Right cardiac atrium (tissue), 5 donors: ENCODE measurements at regions not wholly inside any gene's neighbourhood (a gene's known extent, or its start where the extent isn't known, plus 50 kb on each side); places are given as distances from the start of the nearest gene placed in this dataset.

ENCODE experiments used
- ATAC-seq, 2 donors: fragments of 200-7000 bp; cut with Tn5 transposase; one replicate each; pipeline versions ENCODE4 v1.8.0 to v1.9.1; 2020; ENCODE audit warnings: moderate library complexity in 2 of 2, mild to moderate bottlenecking in 1 of 2
- DNase-seq, 3 donors: peaks; one replicate each; pipeline ENCODE4 v3.0.0-alpha.2; 2020
- H3K27ac ChIP-seq: one replicate; pipeline ENCODE4 v1.5.1; 2013; ENCODE audit warnings: mild to moderate bottlenecking, low read length, control low read depth, moderate library complexity
- H3K27me3 ChIP-seq: one replicate; pipeline ENCODE4 v1.6.1; 2013; ENCODE audit not compliant: control insufficient read depth, insufficient read depth
- H3K4me1 ChIP-seq: one replicate; pipeline ENCODE4 v1.6.1; 2013; ENCODE audit warnings: low read length; ENCODE audit not compliant: control insufficient read depth, insufficient read depth
- H3K4me3 ChIP-seq: one replicate; pipeline ENCODE4 v1.5.1; 2013; ENCODE audit warnings: low read length, control low read depth
- H3K9me3 ChIP-seq: one replicate; pipeline ENCODE4 v1.6.1; 2013; ENCODE audit warnings: low read length; ENCODE audit not compliant: control insufficient read depth
- WGBS: extraction: QIAGEN DNeasy Blood & Tissue Kit; methylation state at CpG from one replicate; pipeline ENCODE4 v1.1.7; 2013; 5-methylcytosine and 5-hydroxymethylcytosine counted together
- intact Hi-C, 4 donors: fragments of 100-400 bp; cut with DNase I; formaldehyde crosslinking; loops; one replicate each; pipeline versions ENCODE4 v1.11.0 to v1.14.0; 2022 to 2023
- donor health status: healthy with polysubstance abuse.
- donor health status: DM: no; HTN: yes; CAD: no.
- donor health status: DM: no; HTN: no; CAD: no.
- donor health status: DM: no; HTN: yes; CAD: no; lungs with severe emphysema.
- donor health status: DM: yes; HTN: yes; CAD: no.

DNA sequence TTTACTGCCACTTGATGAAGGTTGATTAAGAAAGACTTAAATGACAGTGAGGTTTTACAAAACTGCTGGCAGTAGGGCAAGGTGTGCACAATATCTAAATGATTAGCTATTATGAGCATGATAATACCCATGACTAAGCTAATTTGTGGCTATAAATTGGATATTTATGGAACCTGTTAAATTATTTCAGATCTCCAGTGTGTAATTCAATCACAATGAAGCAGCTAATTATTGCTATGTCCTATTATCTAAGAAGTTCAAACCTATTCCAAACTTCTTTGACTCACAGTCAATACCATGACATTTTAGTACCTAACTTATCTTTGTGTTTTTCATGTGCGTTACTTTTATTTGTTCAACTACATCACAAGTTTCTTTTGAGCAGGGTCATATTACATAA is 253.8 kb upstream of the MMADHC start:
- intact Hi-C loops: no loop called here
- ATAC-seq (no peak), DNase-seq (no peak)
- Histone ChIP-seq H3K4me3 (no peak overlapping the region), H3K27ac (no peak overlapping the region), H3K27me3 (no peaks in the 10 kb centered on the region), H3K9me3 (no peaks in the 10 kb centered on the region), H3K4me1 (no peaks in the 10 kb centered on the region)
- WGBS: 78% methylated on average over 1 of the region's 1 CpG

DNA sequence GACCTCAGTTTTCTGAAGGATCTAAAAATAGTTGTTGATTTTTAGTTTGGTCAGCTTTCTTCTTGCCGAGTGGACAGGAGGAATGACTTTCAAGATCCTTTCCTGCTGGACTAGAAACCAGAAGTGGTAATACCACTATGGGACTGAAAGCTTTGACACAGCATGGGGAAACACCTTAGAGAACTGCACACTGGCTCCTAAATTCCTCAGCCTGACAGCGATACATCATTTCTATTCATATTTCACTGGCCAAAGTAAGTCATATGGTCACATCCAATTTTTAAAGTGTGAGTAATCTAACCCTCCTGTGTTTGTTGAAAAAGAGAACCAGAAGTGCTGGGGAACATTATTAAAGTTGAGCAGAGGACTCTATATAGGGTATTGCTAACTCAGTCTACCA is 244.7 kb upstream of the MMADHC start:
- Histone ChIP-seq H3K9me3 (no peaks in the 10 kb centered on the region), H3K27ac (no peak overlapping the region), H3K4me3 (no peak overlapping the region), H3K27me3 (no peaks in the 10 kb centered on the region), H3K4me1 (no peaks in the 10 kb centered on the region)
- DNase-seq (no peak), ATAC-seq (no peak)
- 81% methylated on average over 2 of the region's 2 CpGs for WGBS
- intact Hi-C loops: no loop called here

DNA sequence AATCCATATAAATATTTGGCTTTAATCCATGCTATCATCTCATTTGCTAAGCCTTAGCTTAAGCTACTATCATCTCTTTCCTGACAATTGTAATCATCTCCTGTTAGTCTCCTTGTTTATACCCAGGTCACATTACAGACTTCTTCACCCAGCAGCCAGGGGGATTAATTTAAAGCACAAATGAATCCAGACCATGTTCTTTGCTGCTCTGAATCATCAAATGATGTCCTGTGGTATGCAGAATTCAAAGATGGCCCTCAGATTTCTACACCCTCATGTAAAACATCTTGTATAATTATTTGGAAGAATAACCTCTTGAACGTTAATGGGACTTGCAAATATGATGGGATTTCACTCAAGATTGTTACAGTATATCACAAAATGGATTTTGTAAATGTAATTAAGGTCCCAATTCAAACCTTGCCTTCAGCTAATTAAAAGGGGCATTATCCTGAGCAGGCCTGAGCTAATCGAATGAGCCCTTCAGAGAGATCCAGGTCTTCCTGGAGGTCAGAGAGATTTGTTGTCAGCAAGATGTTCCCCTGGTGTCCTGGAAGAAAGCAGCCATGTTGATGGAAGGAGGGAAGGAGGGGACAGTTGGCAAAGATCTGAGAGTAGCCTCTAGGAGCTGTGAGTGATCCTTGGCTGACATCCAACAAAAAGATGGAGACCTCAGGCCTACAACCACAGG is 241.1 kb upstream of the MMADHC start:
- Histone ChIP-seq H3K4me1 (no peaks in the 10 kb centered on the region), H3K9me3 (no peaks in the 10 kb centered on the region), H3K27ac (no peak overlapping the region), H3K27me3 (no peaks in the 10 kb centered on the region), H3K4me3 (no peak overlapping the region)
- ATAC-seq (no peak), DNase-seq (no peak)
- intact Hi-C loops: no loop called here
- 95% methylated on average over 2 of the region's 2 CpGs for WGBS

DNA sequence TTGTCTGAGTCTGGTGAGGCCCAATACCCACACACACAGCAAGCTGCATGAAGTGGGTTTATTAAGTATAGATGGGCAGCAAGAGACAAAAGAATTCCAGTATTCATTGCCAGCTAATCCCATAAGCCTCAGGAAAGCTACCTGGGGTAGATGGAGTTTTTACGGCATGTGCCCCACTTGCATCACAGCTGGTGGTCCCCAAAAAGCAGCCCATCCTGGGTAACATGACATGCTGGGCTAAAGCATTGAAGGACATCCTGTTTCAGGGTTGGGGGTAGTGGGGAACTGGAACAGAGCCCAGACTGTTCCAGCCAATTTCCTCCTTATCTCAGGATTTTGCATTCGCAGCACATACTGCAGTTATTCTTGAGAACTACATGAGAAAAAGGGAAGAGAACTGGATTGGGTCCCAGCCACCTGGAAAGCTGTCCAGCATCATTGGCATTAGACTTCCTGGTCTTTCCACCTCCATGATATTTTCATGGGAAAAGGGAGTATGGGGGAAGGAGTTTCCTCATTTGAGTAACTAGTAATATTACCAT is 240.1 kb upstream of the MMADHC start:
- Histone ChIP-seq H3K27ac (no peak overlapping the region), H3K27me3 (no peaks in the 10 kb centered on the region), H3K4me1 (no peaks in the 10 kb centered on the region), H3K9me3 (no peaks in the 10 kb centered on the region), H3K4me3 (no peak overlapping the region)
- 63% methylated on average over 2 of the region's 2 CpGs for WGBS
- DNase-seq (no peak), ATAC-seq (no peak)
- intact Hi-C loops: no loop called here

DNA sequence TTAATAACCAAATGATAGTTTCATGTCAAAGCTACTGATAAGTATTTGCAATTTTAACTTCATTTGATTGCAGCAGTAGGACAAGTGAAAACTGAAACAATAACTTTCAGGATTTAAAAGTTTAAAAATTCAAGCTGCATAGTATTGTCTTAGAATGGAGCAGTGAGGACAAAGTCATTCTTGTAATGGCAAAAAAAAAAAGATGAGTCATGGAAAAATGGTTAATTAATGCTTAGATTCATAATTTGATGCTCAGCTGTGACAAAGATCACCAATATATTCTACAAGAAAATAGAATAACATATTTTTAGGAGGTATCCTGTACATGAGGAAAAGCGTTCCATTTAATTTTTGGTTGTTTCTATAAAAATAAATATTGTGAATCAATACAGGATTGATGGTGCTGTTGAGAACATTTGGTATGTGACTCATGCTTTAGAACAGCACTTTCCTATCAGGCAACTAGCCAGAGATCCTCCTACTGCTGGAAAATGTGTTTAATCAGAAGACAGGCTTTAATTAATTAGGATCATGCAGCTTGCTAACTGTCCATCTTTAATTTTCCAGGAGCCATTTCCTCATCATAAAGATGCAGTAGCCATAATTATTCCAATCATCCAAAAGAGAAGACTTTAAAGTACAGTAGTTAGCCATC is 239.0 kb upstream of the MMADHC start:
- H3K27ac ChIP-seq: no peak overlapping the region
- no peak for DNase-seq
- no peak overlapping the region for H3K4me3 ChIP-seq
- H3K27me3 ChIP-seq: no peaks in the 10 kb centered on the region
- no peaks in the 10 kb centered on the region for H3K4me1 ChIP-seq
- ATAC-seq: no peak
- H3K9me3 ChIP-seq: no peaks in the 10 kb centered on the region
- WGBS: 60% methylated on average over 1 of the region's 1 CpG
- intact Hi-C loops: no loop called here

DNA sequence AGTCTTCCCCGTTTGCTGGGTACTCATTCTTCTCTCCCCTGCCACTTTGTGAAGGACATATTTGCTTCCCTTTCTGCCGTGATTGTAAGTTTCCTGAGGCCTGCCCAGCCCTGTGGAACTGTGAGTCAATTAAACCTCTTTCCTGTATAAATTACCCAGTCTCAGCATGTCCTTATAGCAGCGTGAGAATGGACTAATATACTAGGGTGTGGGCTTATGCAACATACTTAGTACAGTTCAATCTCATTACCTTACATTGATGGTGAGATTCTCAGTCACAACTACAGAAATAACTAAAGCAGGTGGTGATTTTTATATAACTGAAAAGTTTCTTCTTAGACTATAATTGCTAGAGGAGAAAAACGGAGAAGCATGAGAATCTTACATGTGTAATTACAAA is 237.9 kb upstream of the MMADHC start:
- 65% methylated on average over 4 of the region's 4 CpGs for WGBS
- Histone ChIP-seq H3K27ac (no peak overlapping the region), H3K27me3 (no peaks in the 10 kb centered on the region), H3K4me3 (no peak overlapping the region), H3K9me3 (no peaks in the 10 kb centered on the region), H3K4me1 (no peaks in the 10 kb centered on the region)
- DNase-seq (no peak), ATAC-seq (no peak)
- intact Hi-C loops: no loop called here

DNA sequence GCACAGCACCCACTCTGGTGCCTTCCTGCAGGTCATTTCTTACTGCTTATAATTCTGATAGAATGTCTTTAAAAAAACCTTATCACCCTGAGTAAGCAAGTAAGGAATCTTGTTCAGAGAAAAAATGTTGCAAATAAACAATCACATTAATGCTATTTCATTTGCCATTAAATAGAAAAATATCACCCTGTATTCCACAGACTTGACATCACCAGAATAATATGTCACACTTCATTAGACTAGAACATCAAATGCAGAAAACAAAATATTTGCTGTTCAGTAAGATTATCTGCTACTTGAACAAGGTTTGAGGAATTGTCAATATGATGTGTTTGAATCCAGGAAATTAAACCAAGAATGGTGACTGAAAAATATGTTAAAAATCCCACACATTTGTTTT is 236.6 kb upstream of the MMADHC start:
- H3K9me3 ChIP-seq: no peaks in the 10 kb centered on the region
- no peak overlapping the region for H3K4me3 ChIP-seq
- no peak for ATAC-seq
- H3K27me3 ChIP-seq: no peaks in the 10 kb centered on the region
- no peaks in the 10 kb centered on the region for H3K4me1 ChIP-seq
- H3K27ac ChIP-seq: no peak overlapping the region
- no peak for DNase-seq
- intact Hi-C loops: no loop called here

DNA sequence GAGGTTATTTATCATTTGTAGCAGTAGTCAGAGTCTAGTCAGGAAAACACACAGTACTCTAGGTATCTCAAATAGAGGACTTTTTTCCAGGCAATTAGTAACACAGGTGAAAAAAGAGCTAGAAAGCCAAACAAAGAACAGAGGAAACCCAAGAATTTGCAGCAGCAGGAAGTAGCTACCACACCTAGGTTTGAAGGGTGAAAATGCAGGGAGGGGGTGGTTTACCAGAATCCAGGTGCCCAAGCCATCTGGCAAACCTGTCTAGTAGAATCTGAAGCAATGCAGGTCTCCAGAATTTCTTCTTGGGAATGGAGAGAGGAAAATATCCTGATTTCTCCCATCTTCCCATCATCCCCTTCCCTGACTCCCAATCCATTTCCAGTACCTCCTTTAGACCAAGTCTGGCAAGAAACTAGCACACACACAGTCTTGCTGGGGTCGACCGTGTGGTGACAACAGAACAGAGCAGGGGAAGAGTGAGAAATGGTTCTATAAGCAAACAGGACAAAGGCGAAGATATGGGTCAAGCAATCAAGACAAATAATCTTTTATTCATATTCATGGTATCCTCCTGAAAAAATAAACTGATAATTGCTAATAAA is 231.9 kb upstream of the MMADHC start:
- Histone ChIP-seq H3K27me3 (no peaks in the 10 kb centered on the region), H3K4me3 (no peak overlapping the region), H3K4me1 (no peaks in the 10 kb centered on the region), H3K27ac (no peak overlapping the region), H3K9me3 (no peaks in the 10 kb centered on the region)
- ATAC-seq (no peak), DNase-seq (no peak)
- intact Hi-C loops: no loop called here
- WGBS: 57% methylated on average over 3 of the region's 3 CpGs

DNA sequence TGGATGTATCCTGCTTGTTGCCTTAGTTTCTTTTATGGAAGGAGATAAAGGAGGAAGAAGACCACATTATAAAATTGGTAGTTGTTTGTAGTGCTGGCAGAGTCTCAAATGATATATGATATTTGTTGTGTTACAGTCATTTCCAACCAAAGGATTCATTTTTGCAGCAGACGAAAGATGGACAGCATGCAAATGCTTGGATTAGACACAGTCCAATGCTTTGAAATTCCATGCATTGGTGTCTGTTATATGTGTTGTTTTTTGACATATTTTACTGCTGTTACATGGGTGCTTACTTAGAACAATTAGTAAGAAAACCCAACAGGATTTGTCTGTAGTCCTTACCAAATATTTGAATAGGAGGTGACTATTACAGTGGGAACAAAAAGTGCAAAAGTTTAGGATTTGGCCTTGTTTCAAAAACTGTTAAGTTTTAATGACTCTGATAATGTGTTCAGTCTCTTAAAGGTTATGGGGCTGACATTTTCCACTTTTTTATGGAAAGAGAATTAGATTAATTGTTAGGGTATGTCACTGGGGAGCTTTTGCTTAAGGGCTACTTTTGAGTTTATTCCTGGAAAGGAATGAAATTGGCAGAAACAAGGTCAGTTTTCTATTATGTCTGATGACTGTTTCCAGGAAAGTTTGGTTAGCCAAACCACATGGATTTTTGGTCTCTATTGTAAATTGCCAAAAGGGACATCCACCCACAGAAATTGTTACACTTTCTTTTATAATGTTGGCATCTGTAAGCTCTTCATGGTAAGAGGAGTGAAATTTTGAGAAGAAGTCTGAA is 229.4 kb upstream of the MMADHC start:
- ATAC-seq (no peak), DNase-seq (no peak)
- 87% methylated on average over 1 of the region's 1 CpG for whole genome bisulfite sequencing
- no peaks in the 10 kb centered on the region for H3K27me3 ChIP-seq
- H3K4me3 ChIP-seq: no peak overlapping the region
- intact Hi-C loops: no loop called here
- no peak overlapping the region for H3K27ac ChIP-seq
- no peaks in the 10 kb centered on the region for H3K9me3 ChIP-seq
- no peaks in the 10 kb centered on the region for H3K4me1 ChIP-seq

DNA sequence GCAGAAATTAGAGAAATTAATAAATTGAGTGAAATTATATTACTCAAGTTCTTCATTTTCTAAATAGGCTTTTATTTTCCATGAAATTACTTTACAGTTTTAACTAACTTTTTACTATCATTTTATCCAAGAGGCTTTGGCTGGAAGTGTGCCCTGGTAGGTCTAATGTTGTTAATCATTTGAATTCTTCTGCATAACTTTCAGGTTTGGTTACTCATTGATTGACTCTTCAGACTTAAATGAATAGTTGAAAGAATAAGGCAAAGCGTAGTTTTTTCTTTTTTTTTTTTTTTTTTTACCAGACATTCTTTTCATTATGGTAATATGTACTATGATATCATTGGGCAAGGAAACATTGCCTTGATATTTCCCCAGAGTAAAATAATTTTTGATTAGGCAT is 228.4 kb upstream of the MMADHC start:
- Histone ChIP-seq H3K27me3 (no peaks in the 10 kb centered on the region), H3K27ac (no peak overlapping the region), H3K9me3 (no peaks in the 10 kb centered on the region), H3K4me1 (no peaks in the 10 kb centered on the region), H3K4me3 (no peak overlapping the region)
- 96% methylated on average over 1 of the region's 1 CpG for WGBS
- ATAC-seq (no peak), DNase-seq (no peak)
- intact Hi-C loops: no loop called here

DNA sequence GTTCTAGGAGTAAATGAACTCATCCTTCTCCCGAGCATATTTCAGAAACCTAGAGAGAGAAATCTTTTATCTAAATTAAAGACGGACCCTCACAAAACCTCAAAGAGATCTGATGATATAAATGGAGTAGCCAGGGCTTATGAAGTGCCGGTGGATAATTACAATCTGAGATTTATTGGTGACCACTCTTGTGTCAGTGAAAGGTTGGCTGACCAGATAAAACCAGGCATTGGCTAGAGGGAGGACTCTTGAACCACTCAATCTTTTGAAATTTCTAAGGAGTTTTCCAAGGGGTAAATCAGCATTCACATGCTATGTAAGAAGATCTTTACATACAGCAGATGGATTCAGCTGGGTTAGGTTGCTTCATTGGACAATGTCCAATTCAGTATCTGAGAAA is 227.3 kb upstream of the MMADHC start:
- Histone ChIP-seq H3K9me3 (no peaks in the 10 kb centered on the region), H3K27me3 (no peaks in the 10 kb centered on the region), H3K27ac (no peak overlapping the region), H3K4me3 (no peak overlapping the region), H3K4me1 (no peaks in the 10 kb centered on the region)
- WGBS: 57% methylated on average over 3 of the region's 3 CpGs
- DNase-seq: no peak
- no peak for ATAC-seq
- intact Hi-C loops: no loop called here
